ENCODE measurements at regions not wholly inside any gene's neighbourhood (a gene's known extent, or its start where the extent isn't known, plus 50 kb on each side); places are given as distances from the start of the nearest gene placed in this dataset.
"Not testable (repeated sequence)": the region's sequence is repeated elsewhere in the genome, so short reads cannot be mapped to it uniquely, and the experiment has no call there.

DNA sequence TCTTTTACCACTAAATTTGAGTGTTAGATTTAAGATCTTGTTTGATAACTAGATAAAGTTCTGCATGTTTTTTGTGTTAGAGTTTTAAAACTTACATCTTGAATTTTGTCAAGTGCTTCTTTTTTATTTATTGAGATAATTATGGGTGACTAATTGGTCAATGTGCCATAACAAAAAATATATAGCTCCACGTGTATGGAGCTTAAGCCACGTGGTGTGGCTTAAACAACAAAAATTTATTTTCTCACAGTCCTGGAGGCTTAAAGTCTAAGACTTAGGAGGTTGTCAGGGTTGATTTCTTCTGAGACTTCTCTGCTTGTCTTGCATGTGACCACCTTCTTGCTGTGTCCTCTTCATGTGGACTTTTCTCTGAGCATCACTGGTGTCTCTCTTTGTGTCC, 1425.2 kb downstream of the CDY2B start:
- TF ChIP-seq POLR2AphosphoS5 (IDR thresholded peaks at IDR 0.05) (no peak), POLR2A (IDR thresholded peaks at IDR 0.05) (no peak), EP300 (IDR thresholded peaks at IDR 0.05) (no peak)
- TF ChIP-seq, protein P1, sequence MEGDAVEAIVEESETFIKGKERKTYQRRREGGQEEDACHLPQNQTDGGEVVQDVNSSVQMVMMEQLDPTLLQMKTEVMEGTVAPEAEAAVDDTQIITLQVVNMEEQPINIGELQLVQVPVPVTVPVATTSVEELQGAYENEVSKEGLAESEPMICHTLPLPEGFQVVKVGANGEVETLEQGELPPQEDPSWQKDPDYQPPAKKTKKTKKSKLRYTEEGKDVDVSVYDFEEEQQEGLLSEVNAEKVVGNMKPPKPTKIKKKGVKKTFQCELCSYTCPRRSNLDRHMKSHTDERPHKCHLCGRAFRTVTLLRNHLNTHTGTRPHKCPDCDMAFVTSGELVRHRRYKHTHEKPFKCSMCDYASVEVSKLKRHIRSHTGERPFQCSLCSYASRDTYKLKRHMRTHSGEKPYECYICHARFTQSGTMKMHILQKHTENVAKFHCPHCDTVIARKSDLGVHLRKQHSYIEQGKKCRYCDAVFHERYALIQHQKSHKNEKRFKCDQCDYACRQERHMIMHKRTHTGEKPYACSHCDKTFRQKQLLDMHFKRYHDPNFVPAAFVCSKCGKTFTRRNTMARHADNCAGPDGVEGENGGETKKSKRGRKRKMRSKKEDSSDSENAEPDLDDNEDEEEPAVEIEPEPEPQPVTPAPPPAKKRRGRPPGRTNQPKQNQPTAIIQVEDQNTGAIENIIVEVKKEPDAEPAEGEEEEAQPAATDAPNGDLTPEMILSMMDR (IDR thresholded peaks at IDR 0.05) = no peak
- no peak for DNase-seq (ENCODE audit: low spot score in 2 of 2)

DNA sequence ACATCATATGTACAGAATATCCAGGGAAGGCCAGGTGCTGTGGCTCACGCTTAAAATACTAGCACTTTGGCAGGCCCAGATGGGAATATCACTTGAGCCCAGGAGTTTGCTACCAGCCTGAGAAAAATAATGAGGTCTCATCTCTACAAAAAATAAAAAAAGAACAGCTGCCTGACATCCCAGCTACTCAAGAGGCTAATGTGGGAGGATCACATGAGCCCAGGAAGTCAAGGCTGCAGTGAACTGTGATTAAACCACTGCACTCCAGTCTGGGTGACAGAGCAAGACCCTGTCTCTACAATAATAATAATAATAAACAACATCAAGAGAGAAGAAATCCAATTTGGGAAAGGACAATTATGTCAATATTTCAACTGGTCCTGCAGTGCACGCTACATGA, 1433.9 kb downstream of the CDY2B start:
- no peaks in the 10 kb centered on the region for H3K36me3 ChIP-seq
- TF ChIP-seq EP300 (IDR thresholded peaks at IDR 0.05) (no peak), POLR2AphosphoS5 (IDR thresholded peaks at IDR 0.05) (no peak), POLR2A (IDR thresholded peaks at IDR 0.05) (no peak)
- TF ChIP-seq, protein P1 (IDR thresholded peaks at IDR 0.05) = no peak
- no peak for DNase-seq (ENCODE audit: low spot score in 2 of 2)
- WGBS = no CpG with 5 or more reads among the region's 2 CpGs
- no peak overlapping the region for H3K27ac ChIP-seq
- H3K27me3 ChIP-seq = no peaks in the 10 kb centered on the region
- H3K4me1 ChIP-seq = no peaks in the 10 kb centered on the region
- no peaks in the 10 kb centered on the region for H3K9me3 ChIP-seq
- H3K4me3 ChIP-seq = no peak overlapping the region

More for the DNA sequence above, 1425.2 kb downstream of the CDY2B start:
- Histone ChIP-seq H3K9me3 (no peaks in the 10 kb centered on the region), H3K27me3 (no peaks in the 10 kb centered on the region), H3K4me3 (no peak overlapping the region), H3K4me1 (no peaks in the 10 kb centered on the region), H3K27ac (no peak overlapping the region), H3K36me3 (no peaks in the 10 kb centered on the region)
- WGBS = no CpG with 5 or more reads among the region's 2 CpGs

DNA sequence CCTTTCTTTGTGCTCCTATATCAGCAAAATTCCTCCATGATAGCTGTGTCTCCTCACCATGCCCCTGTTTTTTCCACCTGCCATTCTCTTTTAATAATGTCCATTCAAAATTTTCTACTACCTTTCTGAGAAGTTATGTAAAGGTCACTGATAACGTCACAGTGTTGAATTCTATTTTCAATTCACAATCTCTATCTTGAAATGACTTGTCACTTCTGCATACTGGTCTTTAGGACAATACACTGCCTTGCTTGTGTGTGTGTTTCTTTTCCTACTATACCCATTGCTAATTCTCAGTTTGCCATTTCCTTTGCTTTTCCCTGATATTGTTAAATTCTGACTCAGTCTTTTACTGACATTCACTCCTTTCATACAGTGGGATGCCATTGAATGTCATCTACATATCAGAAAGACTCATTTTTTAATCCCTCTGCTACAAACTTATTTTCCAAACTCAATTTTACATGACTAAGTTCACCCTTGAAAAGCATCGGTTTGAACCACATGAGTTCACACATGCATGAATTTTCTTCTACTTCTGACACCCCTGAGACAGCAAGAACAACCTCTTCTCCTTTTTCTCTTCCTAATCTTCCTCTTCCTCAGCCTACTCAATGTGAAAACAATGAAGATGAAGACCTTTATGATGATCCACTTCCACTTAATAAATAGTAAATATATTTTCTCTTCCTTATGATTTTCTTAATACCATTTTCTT, 1470.7 kb downstream of the CDY2B start:
- not testable (repeated sequence) for DNase-seq (ENCODE audit: low spot score in 2 of 2); H3K36me3 ChIP-seq; H3K27me3 ChIP-seq; H3K4me3 ChIP-seq; H3K4me1 ChIP-seq; H3K27ac ChIP-seq; H3K9me3 ChIP-seq
- WGBS = no CpG with 5 or more reads among the region's 2 CpGs

DNA sequence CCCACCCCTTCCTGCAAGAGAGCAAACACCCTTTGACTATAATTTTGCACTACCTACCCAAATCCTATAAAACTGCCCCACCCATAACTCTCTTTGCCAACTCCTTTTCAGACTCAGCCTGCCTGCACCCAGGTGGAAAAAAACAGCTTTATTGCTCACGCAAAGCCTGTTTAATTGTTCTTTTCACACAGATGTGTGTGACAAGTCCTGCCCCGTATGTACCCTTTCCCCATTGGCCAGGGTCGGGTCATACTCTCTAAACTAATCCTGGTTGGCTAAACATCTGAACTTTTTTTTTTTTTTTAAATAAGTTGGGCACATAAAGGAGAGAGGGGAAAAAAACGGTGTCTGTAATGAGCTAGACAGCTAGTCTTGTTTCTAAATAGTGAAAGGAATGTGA, 1500.6 kb downstream of the CDY2B start:
- H3K27me3 ChIP-seq; DNase-seq (ENCODE audit: low spot score in 2 of 2); H3K4me1 ChIP-seq; H3K27ac ChIP-seq; H3K4me3 ChIP-seq; H3K9me3 ChIP-seq; H3K36me3 ChIP-seq: not testable (repeated sequence)
- no CpG with 5 or more reads among the region's 4 CpGs for WGBS

DNA sequence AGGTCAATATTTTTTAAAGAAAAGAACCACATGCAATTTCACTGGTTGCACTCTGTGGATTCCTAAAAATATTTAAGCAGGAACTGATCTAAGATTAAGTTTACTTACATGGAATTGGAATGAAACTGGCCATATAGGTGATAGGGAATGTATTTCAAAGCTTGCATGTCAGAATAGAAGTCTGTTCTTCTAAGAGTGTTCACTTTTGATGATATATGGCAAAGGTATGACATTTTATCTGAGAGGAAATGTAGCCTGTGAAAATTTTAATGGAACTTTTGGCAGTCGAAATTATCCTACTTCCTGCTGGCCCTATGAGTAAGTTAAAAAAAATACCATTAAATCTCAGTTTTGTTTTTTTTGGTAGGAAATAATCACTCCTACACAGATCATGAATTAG, 1538.4 kb downstream of the CDY2B start:
- not testable (repeated sequence) for H3K9me3 ChIP-seq; H3K4me1 ChIP-seq; H3K27me3 ChIP-seq; DNase-seq (ENCODE audit: low spot score in 2 of 2); H3K27ac ChIP-seq; H3K36me3 ChIP-seq; H3K4me3 ChIP-seq
- WGBS = no CpG with 5 or more reads among the region's 1 CpG

DNA sequence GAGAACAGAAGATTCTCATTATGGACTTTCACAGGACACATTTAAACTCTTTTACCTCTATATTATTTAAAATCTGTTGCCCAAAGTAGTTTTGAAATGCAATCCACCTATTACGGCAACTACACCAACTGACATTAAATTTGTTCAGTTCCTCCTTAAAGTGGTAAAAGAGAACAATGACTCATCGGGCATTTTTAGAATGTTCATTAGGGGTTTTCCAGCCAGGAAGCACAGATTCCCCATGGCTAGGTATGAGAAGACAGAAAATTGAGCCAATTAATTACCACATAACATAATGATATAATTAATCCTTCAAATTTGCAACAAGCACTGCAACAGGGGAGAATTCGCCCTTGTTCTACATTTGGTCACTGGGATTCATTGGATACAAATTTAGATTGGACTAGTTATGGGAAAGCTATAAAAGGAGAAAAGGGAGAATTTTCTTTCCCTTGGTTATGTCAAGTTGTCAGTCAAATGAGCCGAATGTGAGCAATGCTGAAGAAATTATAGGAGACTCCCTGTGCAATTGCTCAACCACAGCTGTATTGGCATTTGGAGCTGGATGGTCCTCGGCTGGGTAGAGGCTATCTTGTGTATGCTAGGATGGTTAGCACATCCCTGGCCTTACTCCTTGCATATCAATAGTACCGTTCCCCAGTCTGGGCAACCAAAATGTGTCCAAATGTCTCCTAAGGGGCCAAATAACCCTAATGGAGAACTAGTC, 1549.8 kb downstream of the CDY2B start:
- DNase-seq (ENCODE audit: low spot score in 2 of 2); H3K27ac ChIP-seq; H3K4me1 ChIP-seq; H3K36me3 ChIP-seq; H3K4me3 ChIP-seq; H3K9me3 ChIP-seq; H3K27me3 ChIP-seq: not testable (repeated sequence)
- no CpG with 5 or more reads among the region's 6 CpGs for WGBS

DNA sequence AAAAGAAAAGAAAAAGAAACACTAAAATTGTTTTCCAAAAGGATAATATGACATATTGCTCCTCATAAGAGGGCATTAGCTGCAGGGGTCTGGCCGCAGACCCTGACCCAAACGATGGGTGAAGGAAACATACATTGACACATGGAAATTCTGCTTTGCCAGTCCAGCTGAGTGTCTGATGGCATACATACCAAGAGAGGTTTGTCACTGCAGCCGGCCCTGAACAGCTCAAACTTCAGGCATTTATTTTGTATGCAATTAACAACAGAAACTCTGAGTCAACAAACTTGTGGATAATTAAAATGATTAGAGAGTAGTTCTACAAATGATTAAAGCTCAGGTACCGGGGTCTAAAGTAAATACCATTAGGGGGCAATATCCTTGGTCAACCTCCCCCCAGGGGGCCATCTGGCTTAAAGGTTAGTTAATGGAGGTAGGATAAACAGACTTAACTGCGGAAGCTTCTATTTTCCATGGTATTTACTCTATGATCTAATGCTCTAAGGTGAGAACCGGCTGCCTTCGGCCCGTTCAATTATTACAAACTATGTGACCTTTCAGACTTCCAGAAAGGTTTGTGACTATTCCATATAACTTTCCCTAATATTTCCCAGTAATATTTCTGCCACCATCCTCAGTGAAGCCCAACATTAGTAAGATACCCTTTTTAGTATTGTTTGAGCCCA, 1550.7 kb downstream of the CDY2B start:
- not testable (repeated sequence) for H3K4me1 ChIP-seq; H3K36me3 ChIP-seq; H3K27ac ChIP-seq; H3K9me3 ChIP-seq; H3K4me3 ChIP-seq; H3K27me3 ChIP-seq; DNase-seq (ENCODE audit: low spot score in 2 of 2)
- WGBS = no CpG with 5 or more reads among the region's 8 CpGs

Measured in suprapubic skin (tissue), 4 donors.